GM13977 (cell line): ENCODE measurements at regions not wholly inside any gene's neighbourhood (a gene's known extent, or its start where the extent isn't known, plus 50 kb on each side); places are given as distances from the start of the nearest gene placed in this dataset.

ENCODE experiments used
- DNase-seq: peaks from one replicate; pipeline ENCODE4 v3.0.0; 2012; ENCODE audit warnings: low spot score
- CTCF ChIP-seq: IDR thresholded peaks from 2 replicates; pipeline ENCODE4 v1.5.1; 2012; ENCODE audit warnings: mild to moderate bottlenecking, control low read depth; ENCODE audit not compliant: insufficient read depth; ENCODE audit errors: extremely low read depth, missing control alignments
- in situ Hi-C: fragments of 300-500 bp; cut with MboI; formaldehyde crosslinking; loops from one replicate; pipeline ENCODE4 v1.12.0; 2022; ENCODE audit warnings: low sequenced_read_pairs, low pct_unique_long_range_greater_than_20kb, mixed read lengths, inconsistent platforms; ENCODE audit not compliant: unreplicated experiment

- no peak for DNase-seq
- TF ChIP-seq CTCF = no peak
- in situ Hi-C loops = no loop called here
These were observed 266.0 kb downstream of the DTWD2 start for GRCh38 chr5:118722122-118723020.

- TF ChIP-seq CTCF = no peak
- in situ Hi-C loops = no loop called here
- no peak for DNase-seq
These were observed 276.6 kb downstream of the DTWD2 start for GRCh38 chr5:118711727-118712126.

GRCh38 chr5:118705959-118706667, 282.2 kb downstream of the DTWD2 start:
- in situ Hi-C loops = no loop called here
- no peak for TF ChIP-seq CTCF
- no peak for DNase-seq

GRCh38 chr5:118703241-118703640, 285.1 kb downstream of the DTWD2 start:
- in situ Hi-C loops = no loop called here
- no peak for TF ChIP-seq CTCF
- DNase-seq = no peak

DNA sequence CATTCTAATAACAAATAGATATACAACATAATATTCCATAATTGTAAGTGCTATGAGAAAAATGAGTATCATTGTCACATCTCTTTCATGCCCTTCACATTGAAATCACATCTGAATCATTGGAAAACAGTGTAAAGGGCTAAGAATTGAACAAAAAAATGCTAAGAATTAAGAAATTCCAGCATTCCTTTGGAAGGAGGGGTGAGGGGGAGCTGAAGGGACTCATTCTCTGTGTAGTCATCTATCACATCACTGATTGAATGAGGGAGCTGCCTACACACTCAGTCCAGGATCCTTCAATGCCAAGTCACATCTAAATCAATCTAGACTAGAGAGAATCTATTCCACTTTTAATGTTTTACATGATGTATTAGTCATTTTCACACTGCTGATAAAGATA, 286.6 kb downstream of the DTWD2 start:
- DNase-seq = no peak
- no peak for TF ChIP-seq CTCF
- in situ Hi-C loops = no loop called here

- TF ChIP-seq CTCF = no peak
- DNase-seq = no peak
- in situ Hi-C loops = no loop called here
These were observed 287.8 kb downstream of the DTWD2 start for GRCh38 chr5:118700510-118700909.
